ENCODE measurements at regions not wholly inside any gene's neighbourhood (a gene's known extent, or its start where the extent isn't known, plus 50 kb on each side); places are given as distances from the start of the nearest gene placed in this dataset.

DNA sequence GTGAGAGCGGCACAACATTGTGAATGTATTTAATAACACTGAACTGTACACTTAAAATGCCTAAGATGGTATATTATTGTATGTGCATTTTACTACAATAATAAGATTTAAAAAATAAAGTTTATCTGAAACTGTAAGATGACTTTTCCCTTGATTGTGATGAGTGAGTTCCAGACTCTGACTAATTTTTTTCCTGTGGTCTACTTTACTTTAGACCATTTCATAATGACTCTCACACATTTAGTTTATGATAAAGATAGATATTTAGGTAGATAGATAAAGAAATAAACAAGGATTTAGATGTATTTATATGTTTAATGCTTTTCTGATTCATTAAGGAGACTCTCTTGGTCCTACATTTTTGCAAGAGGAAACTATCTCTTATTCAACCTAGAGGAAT lies 835.9 kb upstream of the SORCS1 start:
- no peak for DNase-seq (ENCODE audit: low read depth in 1 of 2, low spot score in 1 of 2)
- Histone ChIP-seq H3K4me3 (no peak overlapping the region), H3K9me3 (no peaks in the 10 kb centered on the region), H3K4me1 (no peaks in the 10 kb centered on the region), H3K4me2 (no peak overlapping the region), H3K27ac (no peak overlapping the region)
- ATAC-seq: no peak
- ChIA-PET POLR2A (no interaction called here), CTCF (no interaction called here)
- TF ChIP-seq RFX5 (IDR thresholded peaks at IDR 0.05) (no peak), POLR2A (IDR thresholded peaks at IDR 0.05; ENCODE audit: low read length) (no peak), TP53 (CRISPR knock-in tag; IDR thresholded peaks at IDR 0.05) (no peak), EP300 (IDR thresholded peaks at IDR 0.05) (no peak)
- FAIRE-seq: no peak
- WGBS (ENCODE audit: missing lambda C conversion rate): 7% methylated on average over 1 of the region's 1 CpG

DNA sequence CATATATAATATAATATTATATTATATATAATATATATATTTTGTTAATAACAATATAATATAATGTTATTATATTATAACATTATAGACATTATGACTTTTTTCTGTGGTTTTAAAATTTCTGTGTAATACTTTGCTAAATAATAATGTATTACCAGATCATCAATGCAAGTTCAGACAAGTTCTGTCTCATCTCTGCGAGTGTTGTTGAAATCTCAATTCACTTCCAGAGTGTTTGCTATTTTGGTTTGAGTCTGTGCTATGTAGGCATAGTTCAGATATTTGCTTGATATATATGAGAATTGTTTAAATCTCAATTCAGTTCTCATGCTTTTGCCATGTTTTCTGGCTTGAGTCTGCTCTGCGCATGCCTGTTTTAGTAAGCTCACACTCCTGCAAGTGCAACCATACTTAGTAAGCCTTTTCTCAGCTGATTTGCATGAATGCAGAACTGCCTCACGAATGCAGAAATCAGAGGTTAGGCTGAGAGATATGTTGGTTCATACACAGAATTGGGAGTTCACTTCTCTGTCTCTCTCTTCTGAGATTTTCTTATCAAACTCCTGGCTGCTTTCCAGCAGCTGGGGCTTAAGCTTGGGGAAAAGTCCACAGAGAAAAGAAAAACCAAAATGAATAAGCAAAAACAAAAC lies 830.2 kb upstream of the SORCS1 start:
- TF ChIP-seq TFCP2L1 (CRISPR knock-in tag; IDR thresholded peaks at IDR 0.05): no peak
- TF ChIP-seq POLR2A (IDR thresholded peaks at IDR 0.05; ENCODE audit: low read length): no peak
- TF ChIP-seq FOSL2 (IDR thresholded peaks at IDR 0.05): no peak
- no peak for TF ChIP-seq FOSL2 (CRISPR knock-in tag; IDR thresholded peaks at IDR 0.05)
- TF ChIP-seq CHD4 (IDR thresholded peaks at IDR 0.05; ENCODE audit: borderline replicate concordance): no peak
- TF ChIP-seq CBX8 (IDR thresholded peaks at IDR 0.05): no peak
- TF ChIP-seq KDM1A (IDR thresholded peaks at IDR 0.05; ENCODE audit: low read depth): no peak
- TF ChIP-seq ZSCAN20 (CRISPR knock-in tag; IDR thresholded peaks at IDR 0.05): no peak
- TF ChIP-seq, protein P1, sequence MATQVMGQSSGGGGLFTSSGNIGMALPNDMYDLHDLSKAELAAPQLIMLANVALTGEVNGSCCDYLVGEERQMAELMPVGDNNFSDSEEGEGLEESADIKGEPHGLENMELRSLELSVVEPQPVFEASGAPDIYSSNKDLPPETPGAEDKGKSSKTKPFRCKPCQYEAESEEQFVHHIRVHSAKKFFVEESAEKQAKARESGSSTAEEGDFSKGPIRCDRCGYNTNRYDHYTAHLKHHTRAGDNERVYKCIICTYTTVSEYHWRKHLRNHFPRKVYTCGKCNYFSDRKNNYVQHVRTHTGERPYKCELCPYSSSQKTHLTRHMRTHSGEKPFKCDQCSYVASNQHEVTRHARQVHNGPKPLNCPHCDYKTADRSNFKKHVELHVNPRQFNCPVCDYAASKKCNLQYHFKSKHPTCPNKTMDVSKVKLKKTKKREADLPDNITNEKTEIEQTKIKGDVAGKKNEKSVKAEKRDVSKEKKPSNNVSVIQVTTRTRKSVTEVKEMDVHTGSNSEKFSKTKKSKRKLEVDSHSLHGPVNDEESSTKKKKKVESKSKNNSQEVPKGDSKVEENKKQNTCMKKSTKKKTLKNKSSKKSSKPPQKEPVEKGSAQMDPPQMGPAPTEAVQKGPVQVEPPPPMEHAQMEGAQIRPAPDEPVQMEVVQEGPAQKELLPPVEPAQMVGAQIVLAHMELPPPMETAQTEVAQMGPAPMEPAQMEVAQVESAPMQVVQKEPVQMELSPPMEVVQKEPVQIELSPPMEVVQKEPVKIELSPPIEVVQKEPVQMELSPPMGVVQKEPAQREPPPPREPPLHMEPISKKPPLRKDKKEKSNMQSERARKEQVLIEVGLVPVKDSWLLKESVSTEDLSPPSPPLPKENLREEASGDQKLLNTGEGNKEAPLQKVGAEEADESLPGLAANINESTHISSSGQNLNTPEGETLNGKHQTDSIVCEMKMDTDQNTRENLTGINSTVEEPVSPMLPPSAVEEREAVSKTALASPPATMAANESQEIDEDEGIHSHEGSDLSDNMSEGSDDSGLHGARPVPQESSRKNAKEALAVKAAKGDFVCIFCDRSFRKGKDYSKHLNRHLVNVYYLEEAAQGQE (IDR thresholded peaks at IDR 0.05): no peak
- no peak for TF ChIP-seq ZFP36 (IDR thresholded peaks at IDR 0.05; ENCODE audit: borderline replicate concordance, partially characterized antibody)
- TF ChIP-seq CEBPB (IDR thresholded peaks at IDR 0.05): no peak
- no peak for TF ChIP-seq HOXB5 (CRISPR knock-in tag; IDR thresholded peaks at IDR 0.05)
- TF ChIP-seq HOXA7 (CRISPR knock-in tag; IDR thresholded peaks at IDR 0.05): no peak
- no peak for TF ChIP-seq FOSB (CRISPR knock-in tag; IDR thresholded peaks at IDR 0.05)
- TF ChIP-seq, protein P2, sequence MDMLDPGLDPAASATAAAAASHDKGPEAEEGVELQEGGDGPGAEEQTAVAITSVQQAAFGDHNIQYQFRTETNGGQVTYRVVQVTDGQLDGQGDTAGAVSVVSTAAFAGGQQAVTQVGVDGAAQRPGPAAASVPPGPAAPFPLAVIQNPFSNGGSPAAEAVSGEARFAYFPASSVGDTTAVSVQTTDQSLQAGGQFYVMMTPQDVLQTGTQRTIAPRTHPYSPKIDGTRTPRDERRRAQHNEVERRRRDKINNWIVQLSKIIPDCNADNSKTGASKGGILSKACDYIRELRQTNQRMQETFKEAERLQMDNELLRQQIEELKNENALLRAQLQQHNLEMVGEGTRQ (IDR thresholded peaks at IDR 0.05): no peak
- TF ChIP-seq NFE2L2 (conservative IDR thresholded peaks at IDR 0.05; ENCODE audit: low read length): no peak
- ChIA-PET CTCF (no interaction called here), POLR2A (no interaction called here)
- WGBS (ENCODE audit: missing lambda C conversion rate): 16% methylated on average over 3 of the region's 3 CpGs
- no peak for ATAC-seq
- Histone ChIP-seq H3K4me1 (no peaks in the 10 kb centered on the region), H3K4me3 (no peak overlapping the region), H3K27ac (no peak overlapping the region), H3K4me2 (no peak overlapping the region), H3K9me3 (no peaks in the 10 kb centered on the region)
- FAIRE-seq: no peak
- DNase-seq (ENCODE audit: low read depth in 1 of 2, low spot score in 1 of 2): no peak

DNA sequence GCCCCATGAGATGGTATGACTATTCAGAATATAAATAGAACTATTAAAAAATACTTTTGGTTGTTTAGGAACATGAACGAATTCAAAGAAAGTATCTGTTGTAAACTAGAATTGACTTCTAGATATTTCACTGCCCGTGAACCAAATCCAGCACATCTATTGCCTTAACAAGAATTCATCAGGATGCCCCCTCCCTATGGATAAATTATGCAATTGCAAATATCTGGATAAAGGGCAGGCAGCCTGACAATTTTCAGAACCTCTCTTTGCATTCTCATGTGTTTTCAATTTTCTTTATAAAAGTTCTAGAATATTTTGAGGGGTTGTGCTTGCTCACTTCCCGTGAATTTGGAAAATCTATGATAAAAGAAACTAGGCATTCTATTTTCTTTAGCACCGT lies 822.1 kb upstream of the SORCS1 start:
- ATAC-seq (no peak), DNase-seq (ENCODE audit: low read depth in 1 of 2, low spot score in 1 of 2) (no peak), FAIRE-seq (no peak)
- Histone ChIP-seq H3K9me3 (no peaks in the 10 kb centered on the region), H3K27ac (no peak overlapping the region), H3K4me3 (no peak overlapping the region), H3K4me2 (no peak overlapping the region), H3K4me1 (no peaks in the 10 kb centered on the region)
- 2% methylated on average over 4 of the region's 4 CpGs for WGBS (ENCODE audit: missing lambda C conversion rate)
- ChIA-PET POLR2A (no interaction called here), CTCF (no interaction called here)
- TF ChIP-seq PHF8 (IDR thresholded peaks at IDR 0.05; ENCODE audit: borderline replicate concordance, low read depth) (no peak), MAFK (IDR thresholded peaks at IDR 0.05; ENCODE audit: partially characterized antibody) (no peak), ZNF302 (CRISPR knock-in tag; IDR thresholded peaks at IDR 0.05) (no peak), NR3C1 (IDR thresholded peaks at IDR 0.05) (no peak), HOXB13 (CRISPR knock-in tag; IDR thresholded peaks at IDR 0.05; ENCODE audit: low read depth) (no peak), ZFP36 (IDR thresholded peaks at IDR 0.05; ENCODE audit: borderline replicate concordance, partially characterized antibody) (no peak), TP53 (CRISPR knock-in tag; IDR thresholded peaks at IDR 0.05) (no peak), HOXA7 (CRISPR knock-in tag; IDR thresholded peaks at IDR 0.05) (no peak), KDM5A (IDR thresholded peaks at IDR 0.05) (no peak), CBX8 (IDR thresholded peaks at IDR 0.05) (no peak), CHD4 (IDR thresholded peaks at IDR 0.05; ENCODE audit: borderline replicate concordance) (no peak), RNF2 (IDR thresholded peaks at IDR 0.05; ENCODE audit: borderline replicate concordance, low read depth) (no peak)
- TF ChIP-seq, protein P3, sequence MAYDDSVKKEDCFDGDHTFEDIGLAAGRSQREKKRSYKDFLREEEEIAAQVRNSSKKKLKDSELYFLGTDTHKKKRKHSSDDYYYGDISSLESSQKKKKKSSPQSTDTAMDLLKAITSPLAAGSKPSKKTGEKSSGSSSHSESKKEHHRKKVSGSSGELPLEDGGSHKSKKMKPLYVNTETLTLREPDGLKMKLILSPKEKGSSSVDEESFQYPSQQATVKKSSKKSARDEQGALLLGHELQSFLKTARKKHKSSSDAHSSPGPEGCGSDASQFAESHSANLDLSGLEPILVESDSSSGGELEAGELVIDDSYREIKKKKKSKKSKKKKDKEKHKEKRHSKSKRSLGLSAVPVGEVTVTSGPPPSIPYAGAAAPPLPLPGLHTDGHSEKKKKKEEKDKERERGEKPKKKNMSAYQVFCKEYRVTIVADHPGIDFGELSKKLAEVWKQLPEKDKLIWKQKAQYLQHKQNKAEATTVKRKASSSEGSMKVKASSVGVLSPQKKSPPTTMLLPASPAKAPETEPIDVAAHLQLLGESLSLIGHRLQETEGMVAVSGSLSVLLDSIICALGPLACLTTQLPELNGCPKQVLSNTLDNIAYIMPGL (CRISPR knock-in tag; IDR thresholded peaks at IDR 0.05; ENCODE audit: borderline replicate concordance): no peak
- TF ChIP-seq, protein P4, sequence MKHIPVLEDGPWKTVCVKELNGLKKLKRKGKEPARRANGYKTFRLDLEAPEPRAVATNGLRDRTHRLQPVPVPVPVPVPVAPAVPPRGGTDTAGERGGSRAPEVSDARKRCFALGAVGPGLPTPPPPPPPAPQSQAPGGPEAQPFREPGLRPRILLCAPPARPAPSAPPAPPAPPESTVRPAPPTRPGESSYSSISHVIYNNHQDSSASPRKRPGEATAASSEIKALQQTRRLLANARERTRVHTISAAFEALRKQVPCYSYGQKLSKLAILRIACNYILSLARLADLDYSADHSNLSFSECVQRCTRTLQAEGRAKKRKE (CRISPR knock-in tag; IDR thresholded peaks at IDR 0.05; ENCODE audit: low read depth): no peak
